SHP77 (cell line): ENCODE measurements at regions not wholly inside any gene's neighbourhood (a gene's known extent, or its start where the extent isn't known, plus 50 kb on each side); places are given as distances from the start of the nearest gene placed in this dataset.
"Not testable (repeated sequence)": the region's sequence is repeated elsewhere in the genome, so short reads cannot be mapped to it uniquely, and the experiment has no call there.

ENCODE experiments used
- DNase-seq, 2 experiments: peaks; one replicate each; lab custom pipeline; 2025; lab: John Stamatoyannopoulos, UW

- DNase-seq, result not testable (repeated sequence)
Observed at GRCh38 chr15:20288800-20289537, 252.6 kb downstream of the GOLGA6L6 start.

GRCh38 chr15:20286559-20286958 lies 255.0 kb downstream of the GOLGA6L6 start:
- not testable (repeated sequence) for DNase-seq

- not testable (repeated sequence) for DNase-seq
Observed at GRCh38 chr15:20285696-20286300, 255.8 kb downstream of the GOLGA6L6 start.

GRCh38 chr15:20284891-20285535 lies 256.6 kb downstream of the GOLGA6L6 start:
- not testable (repeated sequence) for DNase-seq

GRCh38 chr15:20283651-20284050 lies 257.9 kb downstream of the GOLGA6L6 start:
- not testable (repeated sequence) for DNase-seq

- not testable (repeated sequence) for DNase-seq
Observed at GRCh38 chr15:20282491-20282943, 259.1 kb downstream of the GOLGA6L6 start.

GRCh38 chr15:20281567-20282275 lies 259.9 kb downstream of the GOLGA6L6 start:
- not testable (repeated sequence) for DNase-seq

- DNase-seq, result no peak
Observed at GRCh38 chr15:20280933-20281463, 260.6 kb downstream of the GOLGA6L6 start.

- DNase-seq, result not testable (repeated sequence)
Observed at GRCh38 chr15:20280141-20280932, 261.3 kb downstream of the GOLGA6L6 start.

GRCh38 chr15:20279056-20279455 lies 262.5 kb downstream of the GOLGA6L6 start:
- DNase-seq, result not testable (repeated sequence)

- not testable (repeated sequence) for DNase-seq
Observed at GRCh38 chr15:20278376-20278775, 263.2 kb downstream of the GOLGA6L6 start.

GRCh38 chr15:20277451-20277850 lies 264.1 kb downstream of the GOLGA6L6 start:
- DNase-seq, result not testable (repeated sequence)

- DNase-seq, result not testable (repeated sequence)
Observed at GRCh38 chr15:20276312-20277114, 265.1 kb downstream of the GOLGA6L6 start.

GRCh38 chr15:20275373-20275967 lies 266.1 kb downstream of the GOLGA6L6 start:
- not testable (repeated sequence) for DNase-seq

GRCh38 chr15:20272422-20273184 lies 269.0 kb downstream of the GOLGA6L6 start:
- DNase-seq, result no peak

GRCh38 chr15:20271647-20272046 lies 270.0 kb downstream of the GOLGA6L6 start:
- DNase-seq, result no peak

GRCh38 chr15:20269956-20270355 lies 271.6 kb downstream of the GOLGA6L6 start:
- DNase-seq, result not testable (repeated sequence)

GRCh38 chr15:20267996-20268395 lies 273.6 kb downstream of the GOLGA6L6 start:
- not testable (repeated sequence) for DNase-seq
